NCI-H2081 treated with DMSO at 0.1 percent for 48 hours (cell line): ENCODE measurements at regions not wholly inside any gene's neighbourhood (a gene's known extent, or its start where the extent isn't known, plus 50 kb on each side); places are given as distances from the start of the nearest gene placed in this dataset.
"Not testable (repeated sequence)": the region's sequence is repeated elsewhere in the genome, so short reads cannot be mapped to it uniquely, and the experiment has no call there.

Source experiments
- DNase-seq: peaks from one replicate; lab custom pipeline; 2025; lab: John Stamatoyannopoulos, UW

DNA sequence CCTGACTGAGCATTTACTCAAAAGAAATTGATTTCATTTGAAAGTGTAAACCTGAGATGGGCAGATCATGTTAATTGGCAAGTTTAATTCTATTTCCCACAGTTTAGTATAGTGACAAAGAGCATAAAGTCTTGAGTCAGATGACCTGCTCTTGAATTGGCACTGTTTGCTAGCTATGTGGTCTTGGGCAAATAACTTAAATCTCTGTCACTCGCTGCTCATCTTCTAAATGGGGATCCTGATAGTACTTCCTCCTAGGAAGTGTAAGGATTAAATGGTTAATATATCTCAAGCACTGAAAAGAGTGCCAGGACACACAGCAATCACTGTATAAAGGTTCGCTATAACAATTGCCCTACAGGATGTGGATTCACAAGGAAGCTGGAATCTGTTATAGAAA, 242.8 kb upstream of the JADE1 start:
- DNase-seq = no peak

- no peak for DNase-seq
Observed at GRCh38 chr4:128565565-128566186, 243.8 kb upstream of the JADE1 start.

GRCh38 chr4:128565054-128565453, 244.4 kb upstream of the JADE1 start:
- DNase-seq = no peak

DNA sequence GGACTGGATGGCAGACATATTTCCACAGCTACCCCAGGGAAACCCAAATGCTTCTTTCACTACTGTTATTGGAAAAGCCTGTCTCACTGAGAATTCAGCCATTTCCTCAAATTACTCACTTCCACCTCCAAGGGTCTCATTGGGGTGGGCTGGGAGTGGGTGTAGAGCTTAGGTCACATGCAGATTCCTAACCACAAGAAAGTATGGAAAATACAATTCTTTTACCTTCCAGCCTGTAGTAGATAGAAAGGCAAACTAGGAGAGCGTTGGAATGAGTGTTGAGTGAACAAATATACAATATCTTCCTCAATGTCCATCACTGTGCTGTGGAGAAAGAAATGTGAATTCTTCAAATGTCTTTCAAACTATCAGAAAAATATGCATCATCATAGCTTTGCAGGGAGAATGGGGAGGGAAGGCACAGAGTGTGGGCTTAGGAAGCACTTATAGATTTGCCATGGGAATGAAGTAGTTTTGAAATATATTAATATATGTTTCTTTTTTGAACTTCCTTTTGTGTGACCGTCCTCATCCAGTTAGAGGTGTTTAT, 245.3 kb upstream of the JADE1 start:
- no peak for DNase-seq

GRCh38 chr4:128560754-128561495, 248.6 kb upstream of the JADE1 start:
- DNase-seq = no peak

- DNase-seq = no peak
Observed at GRCh38 chr4:128558896-128559679, 250.4 kb upstream of the JADE1 start.

DNA sequence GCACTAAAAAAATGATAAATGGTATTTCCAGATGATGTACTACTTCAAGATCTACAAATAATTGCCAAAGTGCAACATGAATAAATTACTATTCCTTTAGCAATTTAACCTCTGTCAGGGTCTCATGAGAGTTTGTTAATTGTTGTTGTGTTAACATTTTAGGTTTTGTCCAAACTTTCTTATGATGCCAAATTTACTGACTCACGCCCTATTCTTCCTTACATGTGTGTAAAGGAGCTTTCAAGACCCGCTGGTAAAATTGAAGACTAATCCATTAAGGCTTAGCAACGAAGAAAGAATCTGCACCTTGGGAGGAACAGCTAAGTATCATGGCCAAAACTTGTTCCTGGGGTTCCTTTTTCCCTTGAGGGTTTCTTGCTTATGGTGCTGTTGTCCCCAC, 252.7 kb upstream of the JADE1 start:
- DNase-seq = no peak

DNA sequence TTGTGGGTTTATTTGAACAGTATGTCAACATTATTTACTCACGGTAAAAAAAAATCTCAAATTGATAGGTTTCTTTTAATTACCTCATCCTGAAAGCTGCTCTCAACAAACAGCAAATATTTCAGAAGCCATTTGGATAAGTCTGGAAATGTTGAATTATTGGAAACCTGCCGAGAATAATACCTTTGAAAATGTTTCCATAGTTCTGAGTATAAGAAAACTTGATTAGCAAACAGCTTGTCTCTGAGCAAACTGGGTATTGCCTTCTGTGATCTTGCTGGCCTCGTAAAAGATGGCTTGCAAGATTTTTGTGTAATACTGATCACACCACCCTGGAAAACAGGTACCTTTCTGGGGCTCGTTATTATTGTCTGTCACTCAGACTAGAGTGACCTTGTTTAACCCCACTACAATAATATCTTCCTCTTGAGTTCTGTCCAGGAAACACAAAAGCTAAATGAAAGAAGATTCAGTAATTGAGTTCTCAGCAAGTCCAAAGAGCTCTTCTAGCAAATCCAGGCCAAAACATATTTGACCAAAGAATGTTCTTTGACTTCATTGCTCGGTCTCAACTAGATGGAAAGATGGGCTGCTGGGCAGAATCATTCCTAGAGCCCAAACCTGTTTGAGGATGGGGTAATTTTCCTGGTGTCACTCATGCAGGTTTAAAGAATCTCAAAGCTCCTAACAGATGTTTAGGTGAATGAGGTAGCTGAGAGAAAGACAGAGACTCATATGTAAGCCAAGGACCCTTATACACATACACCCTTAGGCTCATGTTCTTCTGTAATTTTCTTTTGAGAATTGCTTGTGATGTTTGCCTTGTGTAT, 255.6 kb upstream of the JADE1 start:
- DNase-seq = no peak

DNA sequence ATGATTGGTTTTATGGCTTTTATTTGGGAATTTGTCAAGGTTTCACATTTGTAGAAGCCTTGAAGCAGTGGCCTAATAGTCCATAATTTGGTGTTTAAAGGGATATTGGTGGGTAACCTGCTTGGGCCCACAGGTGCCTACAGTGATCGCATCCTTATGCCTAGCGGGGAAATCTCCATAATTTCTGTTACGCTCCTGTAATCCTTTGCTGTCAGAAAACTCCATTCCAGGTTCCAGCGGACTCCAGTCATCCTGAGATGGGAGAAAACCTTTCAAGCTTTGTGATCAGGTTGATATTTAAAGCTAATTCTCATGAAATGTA, 257.0 kb upstream of the JADE1 start:
- no peak for DNase-seq

DNA sequence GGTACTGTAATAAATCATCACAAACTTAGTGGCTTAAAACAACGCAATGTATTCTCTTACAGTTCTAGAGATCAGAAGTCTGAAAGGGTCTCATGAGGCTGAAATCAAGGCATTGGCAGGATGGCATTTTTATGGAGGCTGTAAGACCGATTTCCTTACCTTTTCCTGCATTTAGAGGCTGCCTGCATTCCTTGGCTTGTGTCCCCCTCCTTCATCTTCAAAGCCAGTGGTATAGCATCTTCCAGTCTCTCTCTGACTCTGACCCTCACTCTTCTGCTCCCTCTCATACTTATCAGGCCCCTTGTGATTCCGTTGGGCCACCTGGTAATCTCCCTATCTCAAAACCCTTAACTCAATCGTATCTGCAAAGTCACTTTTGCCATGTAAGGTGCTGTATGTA, 258.2 kb upstream of the JADE1 start:
- DNase-seq = no peak

DNA sequence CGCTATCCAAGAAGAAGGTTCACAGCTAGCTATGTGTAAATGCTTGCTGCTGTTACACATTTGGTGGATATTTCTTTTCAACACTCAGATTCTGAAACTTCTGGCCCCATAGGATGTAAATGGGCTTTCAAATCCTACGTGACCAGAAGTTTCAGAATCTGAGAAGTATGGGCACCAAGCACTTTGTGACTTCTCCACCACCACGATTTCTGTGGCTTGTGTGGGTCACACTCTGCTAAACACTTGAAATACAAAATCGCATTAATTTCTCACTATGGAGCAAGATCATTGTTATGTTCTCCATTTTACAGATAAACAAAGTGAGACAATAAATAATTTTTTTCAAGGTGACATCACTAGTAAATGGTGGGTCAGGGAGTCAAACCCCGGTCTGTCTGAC, 259.4 kb upstream of the JADE1 start:
- no peak for DNase-seq

GRCh38 chr4:128549636-128550035, 259.9 kb upstream of the JADE1 start:
- no peak for DNase-seq

DNA sequence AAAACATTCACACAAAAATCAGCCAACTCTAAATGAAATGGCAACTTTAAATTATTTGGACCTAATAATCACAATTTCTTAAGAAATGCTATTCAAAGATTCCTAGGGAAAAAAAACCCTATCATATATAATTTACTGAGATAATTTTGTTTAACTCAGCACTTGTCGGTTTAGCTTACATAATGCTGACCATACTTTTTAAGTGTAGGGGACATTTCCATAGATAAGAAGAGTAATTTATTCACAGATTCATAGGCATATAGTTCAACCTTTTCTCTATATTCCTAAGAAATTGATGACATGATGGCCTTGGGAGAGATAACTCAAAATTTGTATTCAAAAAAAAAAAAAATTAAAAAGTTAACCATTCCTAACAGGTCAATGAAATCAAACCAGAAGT, 260.8 kb upstream of the PGRMC2 start:
- no peak for DNase-seq

- no peak for DNase-seq
Observed at GRCh38 chr4:128544272-128544671, 256.7 kb upstream of the PGRMC2 start.

DNA sequence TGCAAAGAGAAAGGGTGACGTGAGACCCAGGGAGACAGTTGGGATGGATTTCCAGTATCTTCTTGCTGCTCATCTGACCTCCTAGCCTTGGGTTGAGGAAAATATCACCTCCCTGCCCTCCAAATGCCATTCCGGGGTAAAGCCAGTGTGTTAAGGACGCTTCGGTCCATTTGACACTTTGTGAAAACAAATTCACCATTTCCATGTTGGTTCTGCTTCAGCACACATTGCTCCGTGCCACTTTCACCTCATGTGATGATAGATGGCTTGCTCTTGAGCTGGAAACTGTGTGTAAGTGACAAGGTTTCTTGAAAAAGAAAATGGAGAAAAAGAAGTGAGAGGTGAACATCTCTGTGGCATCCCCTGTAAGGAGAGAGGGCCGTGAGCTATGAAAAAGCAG, 256.1 kb upstream of the PGRMC2 start:
- no peak for DNase-seq

- DNase-seq = no peak
Observed at GRCh38 chr4:128542047-128542446, 254.4 kb upstream of the PGRMC2 start.

GRCh38 chr4:128540122-128540521, 252.5 kb upstream of the PGRMC2 start:
- no peak for DNase-seq

GRCh38 chr4:128538111-128538882, 250.7 kb upstream of the PGRMC2 start:
- DNase-seq = no peak

DNA sequence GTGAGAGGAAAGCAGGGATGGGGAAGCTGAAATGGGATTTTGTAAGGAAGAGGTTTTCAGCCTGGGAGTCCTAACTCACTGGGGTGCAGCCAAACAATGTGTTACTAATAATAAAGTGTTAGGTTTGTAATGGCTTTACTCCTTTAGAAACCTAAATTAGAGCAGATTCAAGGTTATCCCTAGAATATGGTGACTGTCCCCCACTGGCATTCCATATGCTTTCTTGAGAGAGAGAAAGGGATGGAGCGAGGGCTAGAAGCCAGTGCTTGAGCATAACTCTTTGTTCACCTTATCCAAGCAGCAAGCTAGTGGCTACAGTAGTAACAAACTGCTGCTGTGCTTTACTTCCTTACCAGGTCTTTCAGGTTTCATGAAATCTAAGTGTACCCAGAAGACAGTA, 249.1 kb upstream of the PGRMC2 start:
- no peak for DNase-seq

DNA sequence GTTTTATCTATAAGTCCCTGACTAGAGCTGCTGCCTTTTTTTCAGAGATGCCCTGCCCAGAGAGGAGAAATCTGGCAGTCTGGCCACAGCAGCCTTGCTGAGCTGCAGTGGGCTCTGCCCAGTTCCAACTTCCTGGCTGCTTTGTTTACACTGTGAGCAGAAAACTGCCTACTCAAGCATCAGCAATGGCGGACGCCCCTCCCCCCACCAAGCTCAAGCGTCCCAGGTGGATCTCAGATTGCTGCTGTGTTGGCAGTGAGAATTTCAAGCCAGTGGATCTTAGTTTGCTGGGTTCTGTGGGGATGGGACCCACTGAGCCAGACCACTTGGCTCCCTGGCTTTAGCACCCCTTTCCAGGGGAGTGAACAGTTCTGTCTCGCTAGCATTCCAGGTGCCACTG, 247.9 kb upstream of the PGRMC2 start:
- DNase-seq = not testable (repeated sequence)

- no peak for DNase-seq
Observed at GRCh38 chr4:128528793-128529553, 241.4 kb upstream of the PGRMC2 start.
